Loucy (cell line): ENCODE measurements at regions not wholly inside any gene's neighbourhood (a gene's known extent, or its start where the extent isn't known, plus 50 kb on each side); places are given as distances from the start of the nearest gene placed in this dataset.

Source experiments
- H2AFZ ChIP-seq: fragments of 200-600 bp; sonication (generic); 2 replicates; pipeline ENCODE4 v1.6.0; 2016; ENCODE audit warnings: antibody characterized with exemption, mild to moderate bottlenecking, low read length, moderate library complexity
- H3F3A ChIP-seq: fragments of 200-600 bp; 2 replicates; pipeline ENCODE4 v1.6.0; 2016; ENCODE audit warnings: antibody characterized with exemption, low read depth, mild to moderate bottlenecking
- H3K27me3 ChIP-seq: fragments of 200-600 bp; sonication (generic); 2 replicates; pipeline ENCODE4 v1.6.1; 2014; ENCODE audit warnings: low read length, mild to moderate bottlenecking; ENCODE audit not compliant: insufficient read depth, poor library complexity, severe bottlenecking
- H3K36me3 ChIP-seq: fragments of 200-600 bp; sonication (generic); 2 replicates; pipeline ENCODE4 v1.6.1; 2016; ENCODE audit warnings: low read length; ENCODE audit not compliant: insufficient read depth
- H3K4me1 ChIP-seq: fragments of 200-600 bp; sonication (generic); 2 replicates; pipeline ENCODE4 v1.5.1; 2014; ENCODE audit warnings: low read length, mild to moderate bottlenecking; ENCODE audit not compliant: insufficient read depth, poor library complexity, severe bottlenecking
- H3K4me2 ChIP-seq: fragments of 200-600 bp; sonication (generic); 2 replicates; pipeline ENCODE4 v1.6.0; 2014; ENCODE audit warnings: antibody characterized with exemption, low read length, low read depth, mild to moderate bottlenecking; ENCODE audit not compliant: poor library complexity, severe bottlenecking
- H3K4me3 ChIP-seq: fragments of 200-600 bp; sonication (generic); 2 replicates; pipeline ENCODE4 v1.5.1; 2014; ENCODE audit warnings: low read length, mild to moderate bottlenecking, mixed read lengths; ENCODE audit not compliant: poor library complexity, severe bottlenecking
- H3K79me2 ChIP-seq: fragments of 200-600 bp; sonication (generic); 2 replicates; pipeline ENCODE4 v1.6.1; 2014; ENCODE audit warnings: low read length; ENCODE audit not compliant: insufficient read depth
- H3K9ac ChIP-seq: fragments of 200-600 bp; sonication (generic); 2 replicates; pipeline ENCODE4 v1.6.0; 2014; ENCODE audit warnings: mild to moderate bottlenecking, low read depth, low read length, moderate library complexity; ENCODE audit not compliant: poor library complexity, severe bottlenecking
- H3K9me2 ChIP-seq: fragments of 200-600 bp; sonication (generic); replicated peaks from 2 replicates; pipeline ENCODE4 v1.6.1; 2016; ENCODE audit warnings: low read depth, low read length, mixed read lengths
- H3K9me3 ChIP-seq: fragments of 200-600 bp; sonication (generic); 2 replicates; pipeline ENCODE4 v1.6.1; 2014; ENCODE audit warnings: mild to moderate bottlenecking, antibody characterized with exemption, low read length, low read depth; ENCODE audit not compliant: insufficient read depth
- H4K20me1 ChIP-seq: fragments of 200-600 bp; sonication (generic); 2 replicates; pipeline ENCODE4 v1.6.0; 2014; ENCODE audit warnings: antibody characterized with exemption, low read length, mild to moderate bottlenecking; ENCODE audit not compliant: insufficient read depth, poor library complexity, severe bottlenecking
- CTCF ChIP-seq: fragments of 200-600 bp; sonication (generic); conservative IDR thresholded peaks from 2 replicates; pipeline ENCODE4 v1.5.1; 2014; ENCODE audit warnings: mild to moderate bottlenecking, antibody characterized with exemption, low read length
- EZH2phosphoT487 ChIP-seq: fragments of 200-600 bp; IDR thresholded peaks from 2 replicates; pipeline ENCODE4 v1.6.1; 2018; ENCODE audit warnings: antibody characterized with exemption, mild to moderate bottlenecking, moderate library complexity, borderline replicate concordance

GRCh38 chr11:95490625-95491024 lies 259.6 kb upstream of the SESN3 start:
- Histone ChIP-seq H3K4me3 (no peak overlapping the region), H3F3A (no peaks in the 10 kb centered on the region), H3K27me3 (no peaks in the 10 kb centered on the region), H2AFZ (no peak overlapping the region), H3K4me2 (no peak overlapping the region), H3K4me1 (no peaks in the 10 kb centered on the region), H3K79me2 (no peaks in the 10 kb centered on the region), H3K9ac (no peak overlapping the region), H4K20me1 (no peaks in the 10 kb centered on the region), H3K9me2 (no peaks in the 10 kb centered on the region), H3K9me3 (0 out of 2 replicates have a peak, but pooled peaks cover 4% of the 10 kb centered on the region), H3K36me3 (no peaks in the 10 kb centered on the region)
- no peak for TF ChIP-seq CTCF
- no peak for TF ChIP-seq EZH2phosphoT487

DNA sequence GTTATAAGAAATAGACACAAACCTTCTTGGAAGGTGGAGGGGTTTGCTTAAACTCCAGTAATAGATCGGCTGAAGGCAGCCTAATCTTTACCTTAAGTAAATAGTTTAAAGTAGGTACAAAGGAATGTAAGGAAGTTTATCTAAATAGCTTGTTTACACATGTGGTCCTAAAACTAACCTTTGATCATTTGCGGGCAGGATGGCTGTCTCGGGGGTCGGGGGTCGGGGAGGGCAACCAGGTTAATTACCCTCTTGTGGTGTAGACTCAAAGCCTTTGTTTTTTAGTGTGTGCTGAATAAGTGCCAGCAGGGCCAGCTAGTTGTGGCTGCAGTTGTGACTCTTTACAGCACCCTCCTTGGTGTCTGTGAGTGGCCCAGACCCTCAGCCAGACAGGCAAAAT lies 256.9 kb upstream of the SESN3 start:
- Histone ChIP-seq H3K27me3 (no peaks in the 10 kb centered on the region), H3K36me3 (no peaks in the 10 kb centered on the region), H3K9me2 (no peaks in the 10 kb centered on the region), H3K4me2 (no peak overlapping the region), H3K9ac (no peak overlapping the region), H2AFZ (no peak overlapping the region), H4K20me1 (no peaks in the 10 kb centered on the region), H3K4me1 (no peaks in the 10 kb centered on the region), H3K4me3 (no peak overlapping the region), H3F3A (no peaks in the 10 kb centered on the region), H3K9me3 (0 out of 2 replicates have a peak, but pooled peaks cover 4% of the 10 kb centered on the region), H3K79me2 (no peaks in the 10 kb centered on the region)
- no peak for TF ChIP-seq EZH2phosphoT487
- TF ChIP-seq CTCF, result no peak

GRCh38 chr11:95487391-95487790 lies 256.4 kb upstream of the SESN3 start:
- Histone ChIP-seq H3F3A (no peaks in the 10 kb centered on the region), H3K27me3 (no peaks in the 10 kb centered on the region), H3K9me2 (no peaks in the 10 kb centered on the region), H3K79me2 (no peaks in the 10 kb centered on the region), H3K9ac (no peak overlapping the region), H3K4me1 (no peaks in the 10 kb centered on the region), H3K9me3 (0 out of 2 replicates have a peak, but pooled peaks cover 4% of the 10 kb centered on the region), H3K4me3 (no peak overlapping the region), H2AFZ (no peak overlapping the region), H3K36me3 (no peaks in the 10 kb centered on the region), H4K20me1 (no peaks in the 10 kb centered on the region), H3K4me2 (no peak overlapping the region)
- TF ChIP-seq EZH2phosphoT487, result no peak

DNA sequence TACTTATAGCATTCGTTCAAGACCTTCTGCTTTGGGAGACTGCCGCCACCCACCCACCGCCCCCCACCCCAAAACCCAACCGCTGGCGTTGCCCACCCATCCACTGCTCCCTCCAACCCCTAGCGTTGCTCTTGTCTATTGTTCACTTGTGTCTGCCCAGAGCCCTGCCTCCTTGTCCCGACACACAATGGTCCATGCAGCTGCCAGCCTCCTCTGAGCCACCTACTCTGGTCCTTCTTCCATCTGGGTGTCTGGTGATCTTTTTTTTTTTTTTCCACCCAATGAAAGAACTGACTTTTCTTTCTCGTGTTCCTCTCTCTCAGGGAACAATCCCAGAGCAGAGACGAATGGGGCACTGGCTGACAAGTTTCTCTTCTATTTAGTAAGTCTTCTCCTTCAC lies 256.0 kb upstream of the SESN3 start:
- H4K20me1 ChIP-seq, result no peaks in the 10 kb centered on the region
- H3K9me3 ChIP-seq, result 0 out of 2 replicates have a peak, but pooled peaks cover 4% of the 10 kb centered on the region
- H3K9me2 ChIP-seq, result no peaks in the 10 kb centered on the region
- H3K27me3 ChIP-seq, result no peaks in the 10 kb centered on the region
- no peaks in the 10 kb centered on the region for H3F3A ChIP-seq
- TF ChIP-seq EZH2phosphoT487, result no peak
- H3K9ac ChIP-seq, result no peak overlapping the region
- no peaks in the 10 kb centered on the region for H3K4me1 ChIP-seq
- H2AFZ ChIP-seq, result no peak overlapping the region
- no peaks in the 10 kb centered on the region for H3K36me3 ChIP-seq
- H3K4me3 ChIP-seq, result no peak overlapping the region
- H3K79me2 ChIP-seq, result no peaks in the 10 kb centered on the region
- no peak overlapping the region for H3K4me2 ChIP-seq
